Neural cell (in vitro differentiated cells): ENCODE measurements at regions not wholly inside any gene's neighbourhood (a gene's known extent, or its start where the extent isn't known, plus 50 kb on each side); places are given as distances from the start of the nearest gene placed in this dataset.

Experiments
- H2AFZ ChIP-seq: fragments of 200-600, 300-800 bp; sonication (generic), shearing (Covaris generic); 2 replicates; pipeline ENCODE4 v1.6.0; 2014; ENCODE audit warnings: low read depth, mild to moderate bottlenecking, antibody characterized with exemption, low read length, moderate library complexity
- H3F3A ChIP-seq: fragments of 200-600 bp; shearing (Covaris generic); 2 replicates; pipeline ENCODE4 v1.6.1; 2016; ENCODE audit warnings: mild to moderate bottlenecking, moderate library complexity, mixed read lengths, antibody characterized with exemption, low read length; ENCODE audit not compliant: insufficient read depth, poor library complexity, severe bottlenecking
- H3K27ac ChIP-seq: fragments of 200-600, 300-800 bp; sonication (generic), shearing (Covaris generic); 2 replicates; pipeline ENCODE4 v1.5.1; 2014; ENCODE audit warnings: mild to moderate bottlenecking, low read length, moderate library complexity
- H3K27me3 ChIP-seq: fragments of 300-800, 200-600 bp; sonication (generic), shearing (Covaris generic); 2 replicates; pipeline ENCODE4 v1.6.0; 2014; ENCODE audit warnings: mild to moderate bottlenecking, low read depth, low read length, moderate library complexity; ENCODE audit not compliant: insufficient read depth
- H3K36me3 ChIP-seq: fragments of 300-800, 200-600 bp; sonication (generic), shearing (Covaris generic); 2 replicates; pipeline ENCODE4 v1.5.1; 2014; ENCODE audit warnings: mild to moderate bottlenecking, antibody characterized with exemption, low read length, moderate library complexity; ENCODE audit not compliant: insufficient read depth
- H3K4me2 ChIP-seq: fragments of 300-800, 200-600 bp; sonication (generic), shearing (Covaris generic); 2 replicates; pipeline ENCODE4 v1.6.0; 2014; ENCODE audit warnings: mild to moderate bottlenecking, low read length
- H3K4me3 ChIP-seq: fragments of 300-800, 200-600 bp; sonication (generic), shearing (Covaris generic); 2 replicates; pipeline ENCODE4 v1.5.1; 2014; ENCODE audit warnings: mild to moderate bottlenecking, low read length, moderate library complexity
- H3K79me2 ChIP-seq: fragments of 200-600 bp; shearing (Covaris generic); replicated peaks from 2 replicates; pipeline ENCODE4 v1.6.0; 2014; ENCODE audit warnings: mild to moderate bottlenecking, low read length, moderate library complexity; ENCODE audit not compliant: insufficient read depth
- H3K9ac ChIP-seq: fragments of 300-800, 200-600 bp; sonication (generic), shearing (Covaris generic); 2 replicates; pipeline ENCODE4 v1.6.1; 2016; ENCODE audit warnings: mild to moderate bottlenecking, low read length, mixed read lengths
- H3K9me2 ChIP-seq: fragments of 200-600 bp; shearing (Covaris generic); 2 replicates; pipeline ENCODE4 v1.6.1; 2016; ENCODE audit warnings: mild to moderate bottlenecking, low read length, mixed read lengths; ENCODE audit not compliant: insufficient read depth
- H3K9me3 ChIP-seq: fragments of 200-600, 300-800 bp; sonication (generic), shearing (Covaris generic); 2 replicates; pipeline ENCODE4 v1.6.1; 2016; ENCODE audit warnings: mild to moderate bottlenecking, mixed run types, low read length, moderate library complexity, mixed read lengths
- H4K20me1 ChIP-seq: fragments of 200-600 bp; shearing (Covaris generic); 2 replicates; pipeline ENCODE4 v1.6.1; 2016; ENCODE audit warnings: mild to moderate bottlenecking, mixed run types; ENCODE audit not compliant: insufficient read depth
- EP300 ChIP-seq: fragments of 450-650 bp; conservative IDR thresholded peaks from 2 replicates; pipeline ENCODE4 v1.6.1; 2014; ENCODE audit warnings: antibody characterized with exemption, mild to moderate bottlenecking, moderate library complexity; ENCODE audit not compliant: poor library complexity, severe bottlenecking
- EZH2 ChIP-seq: fragments of 200-600, 300-800 bp; shearing (Covaris generic), sonication (generic); IDR thresholded peaks from 2 replicates; pipeline ENCODE4 v1.6.1; 2014; ENCODE audit warnings: antibody characterized with exemption, low read length, borderline replicate concordance, mild to moderate bottlenecking; ENCODE audit not compliant: insufficient read depth, poor library complexity, severe bottlenecking
- MXI1 ChIP-seq: fragments of 450-650 bp; conservative IDR thresholded peaks from 2 replicates; pipeline ENCODE4 v1.6.1; 2014; ENCODE audit warnings: antibody characterized with exemption, mild to moderate bottlenecking; ENCODE audit not compliant: poor library complexity, severe bottlenecking
- POLR2AphosphoS5 ChIP-seq: IDR thresholded peaks from 2 replicates; pipeline ENCODE4 v1.6.1; 2012
- RAD21 ChIP-seq: fragments of 450-650 bp; conservative IDR thresholded peaks from 2 replicates; pipeline ENCODE4 v1.6.1; 2014; ENCODE audit warnings: antibody characterized with exemption, mild to moderate bottlenecking, moderate library complexity
- SMC3 ChIP-seq: fragments of 450-650 bp; conservative IDR thresholded peaks from 2 replicates; pipeline ENCODE4 v1.6.1; 2014; ENCODE audit warnings: antibody characterized with exemption, mild to moderate bottlenecking, moderate library complexity; ENCODE audit not compliant: poor library complexity
- TAF1 ChIP-seq: IDR thresholded peaks from 2 replicates; pipeline ENCODE4 v1.6.1; 2012; ENCODE audit warnings: low read depth
- TF ChIP-seq, protein P1 (sequence below): fragments of 450-650 bp; IDR thresholded peaks from 2 replicates; pipeline ENCODE4 v1.5.1; 2014; ENCODE audit warnings: antibody characterized with exemption, mild to moderate bottlenecking, moderate library complexity; ENCODE audit not compliant: poor library complexity, severe bottlenecking
- TF ChIP-seq, protein P2 (sequence below): IDR thresholded peaks from 2 replicates; pipeline ENCODE4 v1.6.1; 2012; ENCODE audit warnings: borderline replicate concordance

DNA sequence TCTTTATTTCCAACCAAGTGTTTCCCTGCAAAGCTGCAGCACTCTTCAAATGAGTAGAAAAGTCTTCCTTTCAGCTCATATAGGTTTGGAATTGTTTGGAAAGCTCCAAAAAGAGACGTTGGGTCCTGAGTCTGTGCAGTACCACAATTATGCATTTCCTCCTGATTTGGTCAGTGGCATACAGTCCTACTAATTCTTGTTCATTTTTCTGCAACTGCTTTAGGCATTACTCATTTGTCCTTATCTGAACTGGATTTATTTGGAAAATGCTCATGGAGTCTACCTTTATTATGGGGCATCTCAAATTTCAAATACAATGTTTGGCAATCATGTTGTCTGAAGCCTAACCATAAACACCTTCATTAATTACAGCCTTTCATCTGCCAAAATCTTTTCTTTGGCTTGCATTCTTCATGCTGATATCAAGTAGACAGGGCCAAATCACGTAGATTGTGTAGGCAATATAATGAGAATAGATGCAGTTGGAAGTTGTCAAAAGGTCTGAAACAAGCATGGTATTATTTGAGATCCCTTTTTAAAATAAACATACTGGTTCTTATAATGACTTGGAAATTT, 232.8 kb downstream of the TLE1 start:
- no peak overlapping the region for H3K4me2 ChIP-seq

GRCh38 chr9:81455462-81456219, 233.7 kb downstream of the TLE1 start:
- TF ChIP-seq, protein P1, sequence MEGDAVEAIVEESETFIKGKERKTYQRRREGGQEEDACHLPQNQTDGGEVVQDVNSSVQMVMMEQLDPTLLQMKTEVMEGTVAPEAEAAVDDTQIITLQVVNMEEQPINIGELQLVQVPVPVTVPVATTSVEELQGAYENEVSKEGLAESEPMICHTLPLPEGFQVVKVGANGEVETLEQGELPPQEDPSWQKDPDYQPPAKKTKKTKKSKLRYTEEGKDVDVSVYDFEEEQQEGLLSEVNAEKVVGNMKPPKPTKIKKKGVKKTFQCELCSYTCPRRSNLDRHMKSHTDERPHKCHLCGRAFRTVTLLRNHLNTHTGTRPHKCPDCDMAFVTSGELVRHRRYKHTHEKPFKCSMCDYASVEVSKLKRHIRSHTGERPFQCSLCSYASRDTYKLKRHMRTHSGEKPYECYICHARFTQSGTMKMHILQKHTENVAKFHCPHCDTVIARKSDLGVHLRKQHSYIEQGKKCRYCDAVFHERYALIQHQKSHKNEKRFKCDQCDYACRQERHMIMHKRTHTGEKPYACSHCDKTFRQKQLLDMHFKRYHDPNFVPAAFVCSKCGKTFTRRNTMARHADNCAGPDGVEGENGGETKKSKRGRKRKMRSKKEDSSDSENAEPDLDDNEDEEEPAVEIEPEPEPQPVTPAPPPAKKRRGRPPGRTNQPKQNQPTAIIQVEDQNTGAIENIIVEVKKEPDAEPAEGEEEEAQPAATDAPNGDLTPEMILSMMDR, result no peak
- TF ChIP-seq TAF1 (no peak), RAD21 (no peak), POLR2AphosphoS5 (no peak), EP300 (no peak), EZH2 (no peak), SMC3 (no peak), MXI1 (no peak)
- TF ChIP-seq, protein P2, sequence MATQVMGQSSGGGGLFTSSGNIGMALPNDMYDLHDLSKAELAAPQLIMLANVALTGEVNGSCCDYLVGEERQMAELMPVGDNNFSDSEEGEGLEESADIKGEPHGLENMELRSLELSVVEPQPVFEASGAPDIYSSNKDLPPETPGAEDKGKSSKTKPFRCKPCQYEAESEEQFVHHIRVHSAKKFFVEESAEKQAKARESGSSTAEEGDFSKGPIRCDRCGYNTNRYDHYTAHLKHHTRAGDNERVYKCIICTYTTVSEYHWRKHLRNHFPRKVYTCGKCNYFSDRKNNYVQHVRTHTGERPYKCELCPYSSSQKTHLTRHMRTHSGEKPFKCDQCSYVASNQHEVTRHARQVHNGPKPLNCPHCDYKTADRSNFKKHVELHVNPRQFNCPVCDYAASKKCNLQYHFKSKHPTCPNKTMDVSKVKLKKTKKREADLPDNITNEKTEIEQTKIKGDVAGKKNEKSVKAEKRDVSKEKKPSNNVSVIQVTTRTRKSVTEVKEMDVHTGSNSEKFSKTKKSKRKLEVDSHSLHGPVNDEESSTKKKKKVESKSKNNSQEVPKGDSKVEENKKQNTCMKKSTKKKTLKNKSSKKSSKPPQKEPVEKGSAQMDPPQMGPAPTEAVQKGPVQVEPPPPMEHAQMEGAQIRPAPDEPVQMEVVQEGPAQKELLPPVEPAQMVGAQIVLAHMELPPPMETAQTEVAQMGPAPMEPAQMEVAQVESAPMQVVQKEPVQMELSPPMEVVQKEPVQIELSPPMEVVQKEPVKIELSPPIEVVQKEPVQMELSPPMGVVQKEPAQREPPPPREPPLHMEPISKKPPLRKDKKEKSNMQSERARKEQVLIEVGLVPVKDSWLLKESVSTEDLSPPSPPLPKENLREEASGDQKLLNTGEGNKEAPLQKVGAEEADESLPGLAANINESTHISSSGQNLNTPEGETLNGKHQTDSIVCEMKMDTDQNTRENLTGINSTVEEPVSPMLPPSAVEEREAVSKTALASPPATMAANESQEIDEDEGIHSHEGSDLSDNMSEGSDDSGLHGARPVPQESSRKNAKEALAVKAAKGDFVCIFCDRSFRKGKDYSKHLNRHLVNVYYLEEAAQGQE, result no peak
- Histone ChIP-seq H3F3A (no peaks in the 10 kb centered on the region), H4K20me1 (no peaks in the 10 kb centered on the region), H3K79me2 (no peaks in the 10 kb centered on the region), H3K9ac (no peak overlapping the region), H2AFZ (no peak overlapping the region), H3K27me3 (no peaks in the 10 kb centered on the region), H3K36me3 (no peaks in the 10 kb centered on the region), H3K4me3 (no peak overlapping the region), H3K27ac (no peak overlapping the region), H3K9me2 (no peaks in the 10 kb centered on the region), H3K9me3 (no peaks in the 10 kb centered on the region), H3K4me2 (no peak overlapping the region)

More for the DNA sequence above, 232.8 kb downstream of the TLE1 start:
- TF ChIP-seq EZH2 (no peak), POLR2AphosphoS5 (no peak), SMC3 (no peak), EP300 (no peak), MXI1 (no peak), TAF1 (no peak), RAD21 (no peak)
- TF ChIP-seq, protein P1, result no peak
- TF ChIP-seq, protein P2, result no peak
- Histone ChIP-seq H3F3A (no peaks in the 10 kb centered on the region), H3K27ac (no peak overlapping the region), H3K79me2 (no peaks in the 10 kb centered on the region), H3K9me2 (no peaks in the 10 kb centered on the region), H3K9me3 (no peaks in the 10 kb centered on the region), H4K20me1 (no peaks in the 10 kb centered on the region), H3K4me3 (no peak overlapping the region), H3K27me3 (no peaks in the 10 kb centered on the region), H3K9ac (no peak overlapping the region), H2AFZ (no peak overlapping the region), H3K36me3 (no peaks in the 10 kb centered on the region)
